ENCODE measurements at regions not wholly inside any gene's neighbourhood (a gene's known extent, or its start where the extent isn't known, plus 50 kb on each side); places are given as distances from the start of the nearest gene placed in this dataset.

- TF ChIP-seq CTCF (IDR thresholded peaks at IDR 0.05) (no peak), POLR2AphosphoS5 (IDR thresholded peaks at IDR 0.05) (no peak)
These were observed 343.0 kb upstream of the ZFP64 start for GRCh38 chr20:52534616-52535015.

All from esophagus muscularis mucosa (tissue), 3 donors.